CD4-positive, alpha-beta memory T cell (primary cell): ENCODE measurements at regions not wholly inside any gene's neighbourhood (a gene's known extent, or its start where the extent isn't known, plus 50 kb on each side); places are given as distances from the start of the nearest gene placed in this dataset.

Experiments
- CTCF ChIA-PET: fragments of 350-600 bp; sonication (Branson Sonifier 250); formaldehyde crosslinking; loops from one replicate; lab custom pipeline; 2021; ENCODE audit warnings: inconsistent platforms; ENCODE audit not compliant: partially characterized antibody; lab: Charles Lee
- POLR2A ChIA-PET: fragments of 350-600 bp; sonication (Branson Sonifier 250); formaldehyde crosslinking; loops from one replicate; lab custom pipeline; 2021; ENCODE audit not compliant: partially characterized antibody; lab: Charles Lee
- DNase-seq, 5 donors: peaks; one replicate each; pipeline versions ENCODE4 v3.0.0 to v3.0.0-alpha.2; 2020 to 2022; ENCODE audit warnings: mixed read lengths in 1 of 5
- H3K27ac ChIP-seq: one replicate; pipeline ENCODE4 v1.7.0; 2013; ENCODE audit warnings: low read depth, low read length
- H3K27me3 ChIP-seq: 2 replicates; pipeline ENCODE4 v1.7.0; 2013; ENCODE audit warnings: mild to moderate bottlenecking, low read length, moderate library complexity; ENCODE audit not compliant: insufficient read depth
- H3K36me3 ChIP-seq: 2 replicates; pipeline ENCODE4 v1.7.0; 2013; ENCODE audit warnings: mild to moderate bottlenecking, low read length, moderate library complexity; ENCODE audit not compliant: insufficient read depth
- H3K4me1 ChIP-seq: 2 replicates; pipeline ENCODE4 v1.7.0; 2013; ENCODE audit warnings: mild to moderate bottlenecking, low read length, moderate library complexity; ENCODE audit not compliant: insufficient read depth
- H3K4me3 ChIP-seq, 2 donors: one replicate each; pipeline ENCODE4 v1.7.0; 2013; ENCODE audit warnings: low read length in 2 of 2, mild to moderate bottlenecking in 1 of 2
- H3K9me3 ChIP-seq, 2 donors: one replicate each; pipeline ENCODE4 v1.7.0; 2013; ENCODE audit warnings: low read length in 2 of 2, control low read depth in 1 of 2; ENCODE audit not compliant: control insufficient read depth in 1 of 2
- H3K27ac Mint-ChIP-seq, 7 donors: one replicate each; pipeline ENCODE4 v1.8.0; 2020 to 2021; ENCODE audit warnings: mixed read lengths in 7 of 7, mild to moderate bottlenecking in 6 of 7, inconsistent platforms in 3 of 7, moderate library complexity in 3 of 7
- H3K27me3 Mint-ChIP-seq, 2 donors: one replicate each; pipeline ENCODE4 v1.8.0; 2020 to 2021; ENCODE audit warnings: mixed read lengths in 2 of 2
- H3K36me3 Mint-ChIP-seq, 2 donors: one replicate each; pipeline ENCODE4 v1.8.0; 2020 to 2021; ENCODE audit warnings: mixed read lengths in 2 of 2, inconsistent platforms in 1 of 2, mild to moderate bottlenecking in 1 of 2
- H3K4me1 Mint-ChIP-seq, 4 donors: one replicate each; pipeline ENCODE4 v1.8.0; 2020 to 2021; ENCODE audit warnings: mixed read lengths in 4 of 4, mild to moderate bottlenecking in 1 of 4
- H3K4me3 Mint-ChIP-seq, 8 donors: one replicate each; pipeline ENCODE4 v1.8.0; 2020 to 2021; ENCODE audit warnings: mixed read lengths in 8 of 8, mild to moderate bottlenecking in 7 of 8, moderate library complexity in 6 of 8, inconsistent platforms in 3 of 8
- H3K9me3 Mint-ChIP-seq, 8 donors: one replicate each; pipeline ENCODE4 v1.8.0; 2020 to 2021; ENCODE audit warnings: mixed read lengths in 8 of 8, mild to moderate bottlenecking in 5 of 8, inconsistent platforms in 3 of 8, moderate library complexity in 1 of 8
- intact Hi-C: fragments of 100-400 bp; cut with micrococcal nuclease; formaldehyde crosslinking; loops from one replicate; pipeline ENCODE4 v1.15.1; 2023

GRCh38 chr4:133484287-133484686, 335.2 kb downstream of the PCDH10 start:
- Mint-ChIP-seq H3K4me3 (no peak overlapping the region), H3K4me1 (no peaks in the 10 kb centered on the region), H3K27me3 (no peaks in the 10 kb centered on the region), H3K9me3 (peaks cover 6 to 14% (median 11%) of the 10 kb centered on the region in 8 donors), H3K36me3 (no peaks in the 10 kb centered on the region), H3K27ac (no peak overlapping the region)
- Histone ChIP-seq H3K27me3 (no peaks in the 10 kb centered on the region), H3K9me3 (no peaks in the 10 kb centered on the region), H3K4me3 (no peak overlapping the region), H3K27ac (no peak overlapping the region), H3K36me3 (no peaks in the 10 kb centered on the region), H3K4me1 (no peaks in the 10 kb centered on the region)
- ChIA-PET POLR2A (no interaction called here), CTCF (no interaction called here)
- intact Hi-C loops = no loop called here
- DNase-seq = no peak

- Mint-ChIP-seq H3K9me3 (peaks cover 6 to 14% (median 11%) of the 10 kb centered on the region in 8 donors), H3K27ac (no peak overlapping the region), H3K4me1 (no peaks in the 10 kb centered on the region), H3K36me3 (no peaks in the 10 kb centered on the region), H3K27me3 (no peaks in the 10 kb centered on the region), H3K4me3 (no peak overlapping the region)
- H3K9me3 ChIP-seq = no peaks in the 10 kb centered on the region
- intact Hi-C loops = no loop called here
- H3K4me3 ChIP-seq = no peak overlapping the region
- H3K36me3 ChIP-seq = no peaks in the 10 kb centered on the region
- no peak for DNase-seq
- no peak overlapping the region for H3K27ac ChIP-seq
- no peaks in the 10 kb centered on the region for H3K27me3 ChIP-seq
- CTCF ChIA-PET = no interaction called here
- H3K4me1 ChIP-seq = no peaks in the 10 kb centered on the region
- POLR2A ChIA-PET = no interaction called here
These were observed 334.6 kb downstream of the PCDH10 start for GRCh38 chr4:133483600-133484246.

GRCh38 chr4:133476063-133476462, 327.0 kb downstream of the PCDH10 start:
- Histone ChIP-seq H3K9me3 (no peaks in the 10 kb centered on the region), H3K27ac (no peak overlapping the region), H3K27me3 (no peaks in the 10 kb centered on the region), H3K4me3 (no peak overlapping the region), H3K36me3 (no peaks in the 10 kb centered on the region), H3K4me1 (no peaks in the 10 kb centered on the region)
- no peaks in the 10 kb centered on the region for H3K36me3 Mint-ChIP-seq
- H3K27ac Mint-ChIP-seq = no peak overlapping the region
- H3K4me1 Mint-ChIP-seq = no peaks in the 10 kb centered on the region
- CTCF ChIA-PET = no interaction called here
- no peak overlapping the region for H3K4me3 Mint-ChIP-seq
- H3K27me3 Mint-ChIP-seq = no peaks in the 10 kb centered on the region
- intact Hi-C loops = no loop called here
- H3K9me3 Mint-ChIP-seq = peaks cover 0 to 11% (median 6%) of the 10 kb centered on the region in 8 donors
- DNase-seq = no peak
- POLR2A ChIA-PET = no interaction called here

- POLR2A ChIA-PET = no interaction called here
- CTCF ChIA-PET = interaction anchor here (0.7 kb wide), 1 partner anchor 14 kb away, joined by 3 read pairs; no protein-coding TSS in a partner anchor
- H3K9me3 Mint-ChIP-seq = peaks cover 0 to 10% (median 5%) of the 10 kb centered on the region in 8 donors
- H3K27ac Mint-ChIP-seq = no peak overlapping the region
- Histone ChIP-seq H3K27me3 (no peaks in the 10 kb centered on the region), H3K9me3 (no peaks in the 10 kb centered on the region), H3K36me3 (no peaks in the 10 kb centered on the region), H3K27ac (no peak overlapping the region), H3K4me3 (no peak overlapping the region), H3K4me1 (no peaks in the 10 kb centered on the region)
- H3K36me3 Mint-ChIP-seq = no peaks in the 10 kb centered on the region
- intact Hi-C loops = no loop called here
- no peak overlapping the region for H3K4me3 Mint-ChIP-seq
- no peaks in the 10 kb centered on the region for H3K27me3 Mint-ChIP-seq
- H3K4me1 Mint-ChIP-seq = no peaks in the 10 kb centered on the region
- no peak for DNase-seq
These were observed 325.4 kb downstream of the PCDH10 start for GRCh38 chr4:133474501-133474900.

GRCh38 chr4:133472244-133472643, 323.1 kb downstream of the PCDH10 start:
- H3K4me1 Mint-ChIP-seq = no peaks in the 10 kb centered on the region
- Histone ChIP-seq H3K27ac (no peak overlapping the region), H3K27me3 (no peaks in the 10 kb centered on the region), H3K4me1 (no peaks in the 10 kb centered on the region), H3K36me3 (no peaks in the 10 kb centered on the region), H3K9me3 (no peaks in the 10 kb centered on the region), H3K4me3 (no peak overlapping the region)
- ChIA-PET CTCF (no interaction called here), POLR2A (no interaction called here)
- intact Hi-C loops = no loop called here
- H3K4me3 Mint-ChIP-seq = no peak overlapping the region
- H3K27ac Mint-ChIP-seq = no peak overlapping the region
- H3K36me3 Mint-ChIP-seq = no peaks in the 10 kb centered on the region
- H3K27me3 Mint-ChIP-seq = no peaks in the 10 kb centered on the region
- H3K9me3 Mint-ChIP-seq = peaks cover 0 to 15% (median 5%) of the 10 kb centered on the region in 8 donors
- no peak for DNase-seq

GRCh38 chr4:133467290-133467947, 318.3 kb downstream of the PCDH10 start:
- H3K27me3 Mint-ChIP-seq = no peaks in the 10 kb centered on the region
- H3K4me1 ChIP-seq = no peaks in the 10 kb centered on the region
- H3K27me3 ChIP-seq = no peaks in the 10 kb centered on the region
- no peak for DNase-seq
- no peak overlapping the region for H3K4me3 Mint-ChIP-seq
- no peaks in the 10 kb centered on the region for H3K4me1 Mint-ChIP-seq
- CTCF ChIA-PET = no interaction called here
- H3K27ac ChIP-seq = no peak overlapping the region
- H3K36me3 ChIP-seq = no peaks in the 10 kb centered on the region
- peaks cover 0 to 4% of the 10 kb centered on the region in 2 donors for H3K9me3 ChIP-seq
- peaks cover 0 to 9% (median 6%) of the 10 kb centered on the region in 8 donors for H3K9me3 Mint-ChIP-seq
- H3K36me3 Mint-ChIP-seq = no peaks in the 10 kb centered on the region
- intact Hi-C loops = no loop called here
- POLR2A ChIA-PET = no interaction called here
- no peak overlapping the region for H3K27ac Mint-ChIP-seq
- no peak overlapping the region for H3K4me3 ChIP-seq

GRCh38 chr4:133465022-133465421, 315.9 kb downstream of the PCDH10 start:
- POLR2A ChIA-PET = no interaction called here
- Mint-ChIP-seq H3K9me3 (peaks cover 1 to 16% (median 11%) of the 10 kb centered on the region in 8 donors), H3K27ac (no peak overlapping the region), H3K27me3 (no peaks in the 10 kb centered on the region), H3K4me3 (no peak overlapping the region), H3K36me3 (no peaks in the 10 kb centered on the region), H3K4me1 (no peaks in the 10 kb centered on the region)
- no peak overlapping the region for H3K27ac ChIP-seq
- intact Hi-C loops = no loop called here
- no peak overlapping the region for H3K4me3 ChIP-seq
- H3K4me1 ChIP-seq = no peaks in the 10 kb centered on the region
- H3K27me3 ChIP-seq = no peaks in the 10 kb centered on the region
- DNase-seq = no peak
- CTCF ChIA-PET = no interaction called here
- H3K9me3 ChIP-seq = peaks cover 0 to 4% of the 10 kb centered on the region in 2 donors
- H3K36me3 ChIP-seq = no peaks in the 10 kb centered on the region
